IMR-90 (cell line): ENCODE measurements at regions not wholly inside any gene's neighbourhood (a gene's known extent, or its start where the extent isn't known, plus 50 kb on each side); places are given as distances from the start of the nearest gene placed in this dataset.

Source experiments
- ATAC-seq: fragments of 200-7000 bp; cut with Tn5 transposase; 2 replicates; pipeline ENCODE4 v1.9.1; 2020; ENCODE audit warnings: low read depth, mild to moderate bottlenecking, moderate library complexity
- BruUV-seq: library from RNA; stranded (reverse); fragments of 400-500 nt; replicated peaks from 2 replicates; lab custom pipeline; 2021; lab: Mats Ljungman, UMichigan
- CTCF ChIA-PET: fragments of 300-600 bp; formaldehyde crosslinking; extraction: SDS; loops from one replicate; lab custom pipeline; 2021; ENCODE audit warnings: antibody characterized with exemption; lab: Yijun Ruan, JAX
- POLR2A ChIA-PET: fragments of 300-600 bp; sonication (Branson Sonifier 250); formaldehyde crosslinking; loops from one replicate; lab custom pipeline; 2022; ENCODE audit warnings: antibody characterized with exemption; ENCODE audit not compliant: unreplicated experiment; lab: Charles Lee
- DNase-seq: peaks from one replicate; pipeline ENCODE4 v3.0.0; 2013
- H2AFZ ChIP-seq: replicated peaks from 2 replicates; pipeline ENCODE3; 2013; ENCODE audit warnings: low read length, mild to moderate bottlenecking; ENCODE audit not compliant: poor library complexity
- H2AK5ac ChIP-seq: 2 replicates; pipeline ENCODE4 v1.6.1; 2013; ENCODE audit warnings: low read depth, low read length, inconsistent platforms
- H2AK9ac ChIP-seq: replicated peaks from 2 replicates; pipeline ENCODE3; 2013; ENCODE audit warnings: mild to moderate bottlenecking, low read depth, low read length, moderate library complexity; ENCODE audit not compliant: poor library complexity
- H2BK120ac ChIP-seq: 2 replicates; pipeline ENCODE4 v1.6.1; 2013; ENCODE audit warnings: low read depth, low read length, inconsistent platforms
- H2BK15ac ChIP-seq: 3 replicates; pipeline ENCODE4 v1.6.1; 2013; ENCODE audit warnings: low read depth, low read length, inconsistent platforms
- H2BK20ac ChIP-seq: 2 replicates; pipeline ENCODE4 v1.6.1; 2013; ENCODE audit warnings: low read depth, mild to moderate bottlenecking, inconsistent platforms, low read length, moderate library complexity
- H2BK5ac ChIP-seq: 2 replicates; pipeline ENCODE4 v1.6.1; 2013; ENCODE audit warnings: mild to moderate bottlenecking, low read depth, low read length, inconsistent platforms; ENCODE audit not compliant: poor library complexity, severe bottlenecking
- H3K14ac ChIP-seq: replicated peaks from 2 replicates; pipeline ENCODE4 v1.6.1; 2013; ENCODE audit warnings: low read depth, low read length, inconsistent platforms
- H3K18ac ChIP-seq: 2 replicates; pipeline ENCODE4 v1.6.1; 2013; ENCODE audit warnings: low read depth, low read length, control low read depth
- H3K23ac ChIP-seq: 2 replicates; pipeline ENCODE4 v1.6.1; 2013; ENCODE audit warnings: low read depth, low read length, inconsistent platforms
- H3K27ac ChIP-seq: 2 replicates; pipeline ENCODE4 v1.5.1; 2013; ENCODE audit warnings: mild to moderate bottlenecking, control low read depth, low read length; ENCODE audit not compliant: insufficient read depth
- H3K27me3 ChIP-seq: 2 replicates; pipeline ENCODE4 v1.6.1; 2013; ENCODE audit warnings: low read length; ENCODE audit not compliant: control insufficient read depth, insufficient read depth
- H3K36me3 ChIP-seq: 2 replicates; pipeline ENCODE4 v1.6.1; 2013; ENCODE audit warnings: low read length, mixed read lengths; ENCODE audit not compliant: control insufficient read depth, insufficient read depth
- H3K4ac ChIP-seq: 2 replicates; pipeline ENCODE4 v1.6.1; 2013; ENCODE audit warnings: low read depth, low read length, inconsistent platforms
- H3K4me1 ChIP-seq: 2 replicates; pipeline ENCODE4 v1.6.1; 2013; ENCODE audit warnings: low read length, mixed read lengths; ENCODE audit not compliant: control insufficient read depth, insufficient read depth
- H3K4me2 ChIP-seq: 2 replicates; pipeline ENCODE4 v1.6.1; 2013; ENCODE audit warnings: low read depth, mild to moderate bottlenecking, control low read depth, low read length, moderate library complexity
- H3K4me3 ChIP-seq: 2 replicates; pipeline ENCODE4 v1.5.1; 2013; ENCODE audit warnings: low read depth, mild to moderate bottlenecking, control low read depth, low read length, moderate library complexity; ENCODE audit not compliant: insufficient read depth
- H3K56ac ChIP-seq: 2 replicates; pipeline ENCODE4 v1.6.1; 2013; ENCODE audit warnings: low read length, inconsistent platforms; ENCODE audit not compliant: insufficient read depth; ENCODE audit errors: extremely low read depth
- H3K79me1 ChIP-seq, 2 experiments: 2 replicates each; pipeline ENCODE4 v1.6.1; 2013; ENCODE audit warnings: low read length in 2 of 2, inconsistent platforms in 1 of 2, low read depth in 1 of 2
- H3K9ac ChIP-seq: 2 replicates; pipeline ENCODE4 v1.6.1; 2013; ENCODE audit warnings: low read depth, low read length, control low read depth
- H3K9me1 ChIP-seq: 2 replicates; pipeline ENCODE4 v1.6.1; 2013; ENCODE audit warnings: low read length, inconsistent platforms; ENCODE audit not compliant: insufficient read depth
- H3K9me3 ChIP-seq: 2 replicates; pipeline ENCODE4 v1.6.1; 2013; ENCODE audit warnings: low read length; ENCODE audit not compliant: control insufficient read depth, insufficient read depth
- H4K20me1 ChIP-seq: 2 replicates; pipeline ENCODE4 v1.6.1; 2013; ENCODE audit warnings: low read length, inconsistent platforms; ENCODE audit not compliant: insufficient read depth
- H4K5ac ChIP-seq: 2 replicates; pipeline ENCODE4 v1.6.1; 2013; ENCODE audit warnings: mild to moderate bottlenecking, low read depth, low read length, control low read depth
- H4K8ac ChIP-seq, 2 experiments: 2 replicates each; pipeline ENCODE4 v1.6.1; 2013; ENCODE audit warnings: low read depth in 2 of 2, low read length in 2 of 2, control low read depth in 1 of 2, inconsistent platforms in 1 of 2
- H4K91ac ChIP-seq: 2 replicates; pipeline ENCODE4 v1.6.1; 2013; ENCODE audit warnings: low read depth, low read length, inconsistent platforms; ENCODE audit not compliant: insufficient read depth
- BHLHE40 ChIP-seq: fragments of 150-350 bp; IDR thresholded peaks from 2 replicates; pipeline ENCODE4 v1.6.1; 2016; ENCODE audit warnings: mild to moderate bottlenecking, low read depth, low read length
- CEBPB ChIP-seq: IDR thresholded peaks from 2 replicates; pipeline ENCODE4 v1.6.1; 2012; ENCODE audit warnings: low read depth, low read length, improper control_type of control experiment
- CHD1 ChIP-seq: IDR thresholded peaks from 2 replicates; pipeline ENCODE4 v1.6.1; 2012; ENCODE audit warnings: low read depth, low read length, improper control_type of control experiment
- MAFK ChIP-seq: IDR thresholded peaks from 2 replicates; pipeline ENCODE4 v1.6.1; 2012; ENCODE audit warnings: low read depth, low read length, improper control_type of control experiment
- MAZ ChIP-seq: IDR thresholded peaks from 2 replicates; pipeline ENCODE4 v1.6.1; 2012; ENCODE audit warnings: low read depth, mild to moderate bottlenecking, low read length, improper control_type of control experiment, moderate library complexity, borderline replicate concordance
- MXI1 ChIP-seq: IDR thresholded peaks from 2 replicates; pipeline ENCODE4 v1.6.1; 2012; ENCODE audit warnings: low read depth, mild to moderate bottlenecking, low read length, moderate library complexity, borderline replicate concordance
- POLR2A ChIP-seq: IDR thresholded peaks from 2 replicates; pipeline ENCODE4 v1.6.1; 2012; ENCODE audit warnings: mild to moderate bottlenecking, low read depth, low read length
- RAD21 ChIP-seq: IDR thresholded peaks from 2 replicates; pipeline ENCODE4 v1.6.1; 2012; ENCODE audit warnings: low read length, improper control_type of control experiment
- USF2 ChIP-seq: fragments of 150-350 bp; IDR thresholded peaks from 2 replicates; pipeline ENCODE4 v1.6.1; 2017; ENCODE audit warnings: mild to moderate bottlenecking, antibody characterized with exemption, low read length, low read depth
- WGBS, 2 experiments: methylation state at CpG; one replicate each; pipeline versions ENCODE4 v1.1.5 to v1.1.7; 2013; ENCODE audit warnings: missing lambda C conversion rate in 2 of 2; ENCODE audit not compliant: insufficient read length in 1 of 2; ENCODE audit errors: extremely low coverage in 2 of 2; 5-methylcytosine and 5-hydroxymethylcytosine counted together
- dilution Hi-C: fragments of 300-500 bp; cut with HindIII; formaldehyde crosslinking; loops from one replicate; pipeline ENCODE4 v1.14.3; 2018; ENCODE audit warnings: low sequenced_read_pairs; ENCODE audit not compliant: unreplicated experiment
- in situ Hi-C: fragments of 300-500 bp; cut with MboI; formaldehyde crosslinking; loops from 3 replicates; pipeline ENCODE4 v1.14.3; 2019; ENCODE audit warnings: low sequenced_read_pairs, inconsistent platforms, mixed read lengths
- intact Hi-C: fragments of 100-400 bp; cut with micrococcal nuclease; formaldehyde crosslinking; loops from 2 replicates; pipeline ENCODE4 v1.10.0; 2022
- TF ChIP-seq, protein P1 (sequence below): fragments of 150-350 bp; IDR thresholded peaks from 2 replicates; pipeline ENCODE4 v1.6.1; 2016; ENCODE audit warnings: low read depth, mild to moderate bottlenecking, low read length, moderate library complexity, borderline replicate concordance

- ChIA-PET POLR2A (no interaction called here), CTCF (no interaction called here)
- Histone ChIP-seq H3K27me3 (no peaks in the 10 kb centered on the region), H3K4me2 (no peak overlapping the region), H3K9ac (no peak overlapping the region), H3K4ac (no peak overlapping the region), H2BK20ac (no peak overlapping the region), H4K5ac (no peak overlapping the region), H3K36me3 (no peaks in the 10 kb centered on the region), H4K91ac (no peak overlapping the region), H3K9me3 (no peaks in the 10 kb centered on the region), H2AK9ac (no peak overlapping the region), H3K23ac (no peak overlapping the region), H2BK120ac (no peak overlapping the region), H3K9me1 (no peaks in the 10 kb centered on the region), H3K27ac (no peak overlapping the region), H3K4me3 (no peak overlapping the region), H2BK15ac (no peak overlapping the region), H3K4me1 (no peaks in the 10 kb centered on the region), H3K56ac (no peak overlapping the region), H3K18ac (no peak overlapping the region), H2AFZ (no peak overlapping the region), H4K20me1 (no peaks in the 10 kb centered on the region), H2BK5ac (no peak overlapping the region), H3K79me1 (no peaks in the 10 kb centered on the region), H4K8ac (no peak overlapping the region), H3K14ac (no peak overlapping the region), H2AK5ac (no peak overlapping the region)
- in situ Hi-C loops: no loop called here
- intact Hi-C loops: no loop called here
- ATAC-seq: no peak
- no CpG with 5 or more reads among the region's 6 CpGs for whole genome bisulfite sequencing, 2 experiments
- TF ChIP-seq MAZ: no peak
- TF ChIP-seq CEBPB: no peak
- TF ChIP-seq MXI1: no peak
- TF ChIP-seq, protein P1, sequence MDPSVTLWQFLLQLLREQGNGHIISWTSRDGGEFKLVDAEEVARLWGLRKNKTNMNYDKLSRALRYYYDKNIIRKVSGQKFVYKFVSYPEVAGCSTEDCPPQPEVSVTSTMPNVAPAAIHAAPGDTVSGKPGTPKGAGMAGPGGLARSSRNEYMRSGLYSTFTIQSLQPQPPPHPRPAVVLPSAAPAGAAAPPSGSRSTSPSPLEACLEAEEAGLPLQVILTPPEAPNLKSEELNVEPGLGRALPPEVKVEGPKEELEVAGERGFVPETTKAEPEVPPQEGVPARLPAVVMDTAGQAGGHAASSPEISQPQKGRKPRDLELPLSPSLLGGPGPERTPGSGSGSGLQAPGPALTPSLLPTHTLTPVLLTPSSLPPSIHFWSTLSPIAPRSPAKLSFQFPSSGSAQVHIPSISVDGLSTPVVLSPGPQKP: no peak
- TF ChIP-seq USF2: no peak
- no peak for TF ChIP-seq CHD1
- TF ChIP-seq BHLHE40: no peak
- TF ChIP-seq RAD21: no peak
- no peak for TF ChIP-seq POLR2A
- no peak for TF ChIP-seq MAFK
- dilution Hi-C loops: no loop called here
- no peak for DNase-seq
- no TSS peak for BruUV-seq
Observed at GRCh38 chr1:238789916-238790667, 596.3 kb upstream of the CHRM3 start.
